GM12892 (cell line): ENCODE measurements at regions not wholly inside any gene's neighbourhood (a gene's known extent, or its start where the extent isn't known, plus 50 kb on each side); places are given as distances from the start of the nearest gene placed in this dataset.

Source experiments
- POLR2A ChIP-seq: IDR thresholded peaks from 2 replicates; pipeline ENCODE4 v1.6.1; 2011; ENCODE audit warnings: low read depth, low read length, control low read depth
- POLR2AphosphoS5 ChIP-seq: IDR thresholded peaks from 2 replicates; pipeline ENCODE4 v1.6.1; 2011; ENCODE audit warnings: low read depth, low read length, control low read depth
- TAF1 ChIP-seq: IDR thresholded peaks from 2 replicates; pipeline ENCODE4 v1.6.1; 2011; ENCODE audit warnings: low read depth, mild to moderate bottlenecking, control low read depth, low read length, borderline replicate concordance

GRCh38 chr2:220129391-220129790 is 502.0 kb downstream of the SLC4A3 start:
- no peak for TF ChIP-seq POLR2A
- TF ChIP-seq POLR2AphosphoS5: no peak
- TF ChIP-seq TAF1: no peak
